Progenitor cell of endocrine pancreas (in vitro differentiated cells): ENCODE measurements at regions not wholly inside any gene's neighbourhood (a gene's known extent, or its start where the extent isn't known, plus 50 kb on each side); places are given as distances from the start of the nearest gene placed in this dataset.

Source experiments
- DNase-seq: peaks from one replicate; pipeline ENCODE4 v3.0.0; 2021; ENCODE audit warnings: low spot score; ENCODE audit not compliant: unreplicated experiment
- H3K27ac Mint-ChIP-seq: 2 replicates; pipeline ENCODE4 v1.8.0; 2021; ENCODE audit warnings: mild to moderate bottlenecking, moderate library complexity, mixed read lengths
- H3K27me3 Mint-ChIP-seq: 2 replicates; pipeline ENCODE4 v1.8.0; 2021; ENCODE audit warnings: mixed read lengths
- H3K36me3 Mint-ChIP-seq: 2 replicates; pipeline ENCODE4 v1.8.0; 2022; ENCODE audit warnings: mixed read lengths; ENCODE audit not compliant: insufficient read depth
- H3K4me1 Mint-ChIP-seq: 2 replicates; pipeline ENCODE4 v1.8.0; 2021; ENCODE audit warnings: low read depth, mixed read lengths
- H3K4me3 Mint-ChIP-seq: 2 replicates; pipeline ENCODE4 v1.8.0; 2021; ENCODE audit warnings: low read depth, mild to moderate bottlenecking, moderate library complexity, mixed read lengths
- H3K9me3 Mint-ChIP-seq: 2 replicates; pipeline ENCODE4 v1.8.0; 2021; ENCODE audit warnings: low read depth, mixed read lengths
- TF ChIP-seq, protein P1 (sequence below): fragments of 200-600 bp; sonication (generic); IDR thresholded peaks from one replicate; pipeline ENCODE4 v1.5.0; 2021; ENCODE audit warnings: antibody characterized with exemption, mild to moderate bottlenecking; ENCODE audit not compliant: unreplicated experiment

GRCh38 chr3:84096188-84096587 lies 862.6 kb upstream of the CADM2 start:
- TF ChIP-seq, protein P1, sequence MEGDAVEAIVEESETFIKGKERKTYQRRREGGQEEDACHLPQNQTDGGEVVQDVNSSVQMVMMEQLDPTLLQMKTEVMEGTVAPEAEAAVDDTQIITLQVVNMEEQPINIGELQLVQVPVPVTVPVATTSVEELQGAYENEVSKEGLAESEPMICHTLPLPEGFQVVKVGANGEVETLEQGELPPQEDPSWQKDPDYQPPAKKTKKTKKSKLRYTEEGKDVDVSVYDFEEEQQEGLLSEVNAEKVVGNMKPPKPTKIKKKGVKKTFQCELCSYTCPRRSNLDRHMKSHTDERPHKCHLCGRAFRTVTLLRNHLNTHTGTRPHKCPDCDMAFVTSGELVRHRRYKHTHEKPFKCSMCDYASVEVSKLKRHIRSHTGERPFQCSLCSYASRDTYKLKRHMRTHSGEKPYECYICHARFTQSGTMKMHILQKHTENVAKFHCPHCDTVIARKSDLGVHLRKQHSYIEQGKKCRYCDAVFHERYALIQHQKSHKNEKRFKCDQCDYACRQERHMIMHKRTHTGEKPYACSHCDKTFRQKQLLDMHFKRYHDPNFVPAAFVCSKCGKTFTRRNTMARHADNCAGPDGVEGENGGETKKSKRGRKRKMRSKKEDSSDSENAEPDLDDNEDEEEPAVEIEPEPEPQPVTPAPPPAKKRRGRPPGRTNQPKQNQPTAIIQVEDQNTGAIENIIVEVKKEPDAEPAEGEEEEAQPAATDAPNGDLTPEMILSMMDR, result no peak
- DNase-seq, result no peak
- H3K4me1 Mint-ChIP-seq, result no peaks in the 10 kb centered on the region
- no peaks in the 10 kb centered on the region for H3K36me3 Mint-ChIP-seq
- H3K9me3 Mint-ChIP-seq, result no peaks in the 10 kb centered on the region
- H3K27ac Mint-ChIP-seq, result no peak overlapping the region
- no peaks in the 10 kb centered on the region for H3K27me3 Mint-ChIP-seq
- H3K4me3 Mint-ChIP-seq, result no peak overlapping the region

- Mint-ChIP-seq H3K4me3 (no peak overlapping the region), H3K4me1 (no peaks in the 10 kb centered on the region), H3K27me3 (no peaks in the 10 kb centered on the region), H3K27ac (no peak overlapping the region), H3K36me3 (no peaks in the 10 kb centered on the region), H3K9me3 (no peaks in the 10 kb centered on the region)
- no peak for DNase-seq
- TF ChIP-seq, protein P1, result no peak
Measured at GRCh38 chr3:84100861-84101260, 857.9 kb upstream of the CADM2 start.

DNA sequence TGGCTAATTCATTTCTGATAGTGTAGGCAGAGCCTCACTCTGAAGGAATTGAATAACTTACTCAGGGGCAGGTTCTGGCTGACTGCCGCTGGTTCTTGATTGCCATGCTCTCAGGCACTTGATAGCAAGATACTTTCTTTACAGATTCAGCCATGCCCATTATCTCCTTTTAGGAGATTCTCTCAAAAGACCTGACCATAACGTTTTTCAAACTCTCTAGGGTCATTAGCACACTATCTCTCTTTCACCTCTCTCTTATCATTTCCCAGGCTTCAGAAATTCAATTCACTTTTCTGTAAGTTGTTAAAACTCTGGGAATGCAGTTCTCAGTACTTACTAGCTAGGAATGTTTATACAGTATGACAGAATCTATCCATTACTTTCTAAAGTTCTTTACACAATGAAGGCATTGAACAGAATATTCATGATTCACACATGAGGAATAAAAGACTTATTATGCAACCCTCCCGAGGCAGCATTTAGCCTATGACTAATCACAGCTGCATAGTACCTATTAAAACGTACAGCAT lies 850.3 kb upstream of the CADM2 start:
- Mint-ChIP-seq H3K27me3 (no peaks in the 10 kb centered on the region), H3K4me3 (no peak overlapping the region), H3K4me1 (peaks cover 14% of the 10 kb centered on the region), H3K36me3 (no peaks in the 10 kb centered on the region), H3K9me3 (no peaks in the 10 kb centered on the region), H3K27ac (no peak overlapping the region)
- no peak for DNase-seq
- TF ChIP-seq, protein P1, result no peak

DNA sequence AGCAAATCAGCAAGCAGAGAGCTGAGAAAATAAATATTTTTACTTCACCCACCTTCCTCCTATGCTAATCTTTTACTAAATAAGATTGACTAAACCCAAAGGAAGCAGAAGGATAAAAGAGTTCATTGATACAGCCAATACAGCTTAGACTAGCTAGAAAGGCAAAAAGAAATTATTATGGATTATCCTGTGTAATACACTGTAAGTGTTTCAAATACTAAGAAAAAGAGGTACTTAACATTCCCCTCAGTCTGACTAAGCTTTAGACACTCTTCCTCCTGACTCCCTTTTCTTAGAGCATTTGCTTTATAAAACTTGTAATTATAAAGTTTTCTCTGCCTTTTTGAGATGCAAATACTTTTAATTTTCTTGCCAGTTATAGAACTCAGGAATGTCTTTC lies 848.9 kb upstream of the CADM2 start:
- H3K27me3 Mint-ChIP-seq, result no peaks in the 10 kb centered on the region
- H3K36me3 Mint-ChIP-seq, result no peaks in the 10 kb centered on the region
- DNase-seq, result no peak
- no peak overlapping the region for H3K27ac Mint-ChIP-seq
- peaks cover 14% of the 10 kb centered on the region for H3K4me1 Mint-ChIP-seq
- TF ChIP-seq, protein P1, result no peak
- no peak overlapping the region for H3K4me3 Mint-ChIP-seq
- no peaks in the 10 kb centered on the region for H3K9me3 Mint-ChIP-seq

DNA sequence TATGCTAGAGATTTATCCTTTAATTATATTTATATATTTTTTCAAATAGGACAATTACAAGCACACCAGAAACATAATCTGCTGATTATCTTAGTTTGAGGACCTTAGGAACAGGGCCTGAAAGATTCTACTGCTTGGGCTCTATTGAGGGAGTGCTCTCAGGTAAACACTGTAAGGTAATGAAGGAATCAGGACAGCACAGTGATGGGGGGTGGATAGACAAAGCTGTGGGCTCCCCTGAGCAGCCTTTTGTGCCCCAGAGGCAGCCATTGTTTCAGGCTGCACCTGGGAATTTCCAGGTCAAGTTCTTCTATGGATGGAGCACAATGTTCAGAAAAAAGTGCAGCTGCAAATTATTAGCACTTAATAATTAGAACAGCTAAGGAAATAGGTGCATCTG lies 848.0 kb upstream of the CADM2 start:
- H3K27ac Mint-ChIP-seq, result no peak overlapping the region
- H3K4me1 Mint-ChIP-seq, result peaks cover 14% of the 10 kb centered on the region
- no peaks in the 10 kb centered on the region for H3K36me3 Mint-ChIP-seq
- no peak for DNase-seq
- no peak overlapping the region for H3K4me3 Mint-ChIP-seq
- peaks cover 5% of the 10 kb centered on the region for H3K9me3 Mint-ChIP-seq
- TF ChIP-seq, protein P1, result no peak
- no peaks in the 10 kb centered on the region for H3K27me3 Mint-ChIP-seq
